ENCODE measurements at regions not wholly inside any gene's neighbourhood (a gene's known extent, or its start where the extent isn't known, plus 50 kb on each side); places are given as distances from the start of the nearest gene placed in this dataset.

DNA sequence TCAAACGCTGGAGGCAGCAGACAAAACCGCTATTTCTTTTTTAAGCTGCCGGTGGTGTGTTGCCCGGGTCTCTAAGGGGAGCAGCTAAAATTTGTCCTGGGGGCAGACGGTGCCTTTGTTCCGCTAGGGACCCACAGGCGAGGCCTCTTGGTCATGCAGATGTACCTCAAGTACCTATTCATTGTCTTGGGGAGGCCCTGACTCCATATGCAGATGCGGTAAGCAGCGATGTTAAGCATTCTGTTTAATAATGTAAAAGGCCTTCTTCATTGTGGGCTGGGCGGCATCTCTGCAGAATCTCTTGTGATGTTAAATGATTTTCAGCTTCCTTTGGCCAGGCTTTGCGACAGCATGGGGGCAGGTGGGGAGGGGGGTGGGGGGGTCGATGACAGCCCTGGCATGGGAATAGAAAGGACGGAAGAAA is 98.9 kb upstream of the PJA1 start:
- no peak for DNase-seq

DNA sequence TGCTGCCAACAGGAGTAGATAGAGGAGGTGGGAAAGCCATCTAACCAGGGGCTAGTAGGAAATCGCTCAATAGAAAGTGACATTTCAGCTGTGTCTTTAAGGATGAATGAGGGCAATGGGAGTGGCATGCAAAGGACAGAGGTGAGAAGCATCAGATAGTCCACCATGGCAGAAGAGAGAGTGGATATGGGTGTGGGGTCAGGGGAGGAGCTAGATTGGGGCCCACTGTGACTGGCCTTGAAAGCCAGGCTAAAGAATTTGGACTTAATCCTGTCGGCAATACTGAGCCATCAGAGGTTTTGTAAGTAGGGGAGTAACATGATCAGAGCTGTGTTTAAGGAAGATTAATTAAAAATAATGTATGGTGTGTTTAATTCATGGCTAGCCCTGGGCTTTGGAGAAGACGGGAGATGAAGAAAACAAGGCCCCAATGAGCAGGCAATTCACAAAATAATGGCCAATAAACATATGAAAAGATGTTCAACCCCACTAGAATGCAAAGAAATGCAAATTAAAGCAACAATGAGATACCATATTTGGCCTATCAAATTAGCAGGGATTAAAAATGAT is 98.1 kb upstream of the PJA1 start:
- DNase-seq, result no peak

DNA sequence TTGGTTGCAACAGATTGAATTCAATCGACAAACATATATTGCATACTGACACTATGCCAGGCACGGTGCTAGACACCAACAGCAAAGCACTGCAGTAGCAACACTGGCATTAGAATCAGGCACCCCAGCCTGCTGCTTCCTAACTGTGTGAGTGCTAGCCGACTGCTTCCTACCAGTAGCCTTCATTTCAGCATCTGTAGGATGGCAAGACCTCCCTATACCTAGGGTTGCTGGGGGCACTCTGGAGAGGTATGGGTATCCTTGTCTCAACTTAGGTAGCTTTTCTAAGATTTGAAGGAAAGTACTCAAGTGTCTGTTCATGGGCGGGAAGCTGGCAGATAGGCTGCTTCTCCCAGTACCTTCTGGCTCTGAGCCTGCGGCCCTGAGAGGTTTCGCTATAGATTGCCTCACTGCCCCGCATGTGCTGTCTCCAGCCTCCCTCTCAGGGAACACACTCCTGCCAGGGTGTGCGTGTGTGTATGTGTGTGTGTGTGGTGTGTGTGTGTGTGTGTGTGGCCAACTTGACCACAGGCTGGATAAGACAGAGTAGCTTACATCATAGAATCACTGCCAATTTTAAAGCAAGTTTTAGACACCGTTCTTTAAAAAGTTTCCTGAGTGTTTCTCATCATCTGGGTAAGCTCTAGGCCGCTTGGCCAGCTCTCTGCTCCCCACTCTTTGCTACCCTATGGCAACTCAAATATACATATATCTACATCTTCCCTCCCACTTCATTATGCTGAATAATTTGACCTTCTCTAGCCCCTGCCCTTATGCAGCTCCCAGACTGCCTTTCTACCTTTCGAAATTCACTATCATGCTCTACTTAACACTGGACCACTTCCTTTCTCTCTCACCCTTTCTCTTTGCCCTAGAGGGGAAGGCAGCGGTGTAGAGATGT is 97.0 kb upstream of the PJA1 start:
- DNase-seq, result no peak

DNA sequence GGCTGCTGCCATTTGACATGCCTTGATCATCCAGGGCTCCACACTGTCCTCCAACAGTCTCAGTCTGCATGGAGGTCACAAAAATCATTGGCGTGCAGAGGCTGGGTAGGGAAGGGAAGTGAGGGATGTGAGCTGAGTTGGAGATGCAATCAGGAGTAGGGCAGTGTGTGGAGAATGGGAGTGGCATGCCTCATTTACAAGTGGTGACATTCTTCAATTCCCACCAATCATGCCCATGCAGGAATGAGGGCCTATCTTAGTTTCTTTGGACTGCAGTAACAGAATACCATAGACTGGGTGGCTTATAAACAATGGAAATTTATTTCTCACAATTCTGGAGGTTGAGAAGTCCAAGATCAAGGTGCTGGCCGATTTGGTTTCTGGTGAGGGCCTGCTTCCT is 94.9 kb upstream of the PJA1 start:
- DNase-seq, result no peak

DNA sequence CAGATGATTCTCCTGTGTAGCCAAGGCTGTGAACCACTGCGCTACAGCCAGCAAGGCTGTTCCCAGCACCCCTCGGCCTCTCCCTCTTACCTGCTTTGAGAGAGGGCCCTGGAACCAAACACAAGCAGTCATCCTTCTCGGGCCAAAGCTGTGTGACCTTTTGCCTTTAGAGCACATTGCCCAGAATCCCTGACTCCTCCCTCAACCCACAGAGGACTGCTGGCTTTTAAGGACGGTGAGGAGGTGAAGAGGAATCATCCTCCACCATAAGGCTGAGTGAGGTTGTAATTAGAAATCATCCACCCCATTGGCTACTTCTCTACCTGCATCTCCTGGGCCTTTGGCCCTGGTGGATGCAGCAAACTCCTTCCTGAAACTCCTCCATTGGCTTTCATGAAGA is 93.6 kb upstream of the PJA1 start:
- no peak for DNase-seq

DNA sequence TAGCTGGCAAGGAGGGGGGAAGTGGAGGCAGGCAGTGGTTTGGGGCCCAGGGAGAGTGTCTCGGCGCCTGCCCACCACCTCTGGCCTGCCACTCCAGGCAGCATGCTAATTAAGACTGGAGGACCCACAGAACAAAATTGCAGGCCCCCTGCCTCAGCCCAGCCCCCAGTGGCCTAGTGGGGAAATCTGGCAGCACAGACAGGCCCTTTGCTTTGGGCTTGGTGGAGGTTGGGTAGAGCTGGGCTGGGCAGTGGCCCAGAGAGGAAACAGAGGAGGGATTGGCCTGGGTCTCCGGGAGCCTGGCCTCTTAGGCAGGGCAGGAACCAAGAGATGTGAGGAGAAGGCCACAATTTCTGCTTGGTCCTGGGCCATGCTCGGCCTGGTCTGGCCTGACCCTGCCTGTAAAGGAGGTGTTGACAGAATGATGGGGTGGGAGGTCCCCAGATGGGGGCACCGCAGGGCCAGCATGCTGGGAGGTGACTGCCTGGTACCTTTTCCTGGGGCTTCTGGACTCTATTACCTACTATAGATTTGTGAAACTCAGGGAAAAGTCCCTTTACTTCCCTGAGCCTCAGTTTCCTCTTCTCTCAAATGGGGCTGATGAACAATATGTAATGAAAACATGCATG is 92.4 kb upstream of the PJA1 start:
- no peak for DNase-seq

DNA sequence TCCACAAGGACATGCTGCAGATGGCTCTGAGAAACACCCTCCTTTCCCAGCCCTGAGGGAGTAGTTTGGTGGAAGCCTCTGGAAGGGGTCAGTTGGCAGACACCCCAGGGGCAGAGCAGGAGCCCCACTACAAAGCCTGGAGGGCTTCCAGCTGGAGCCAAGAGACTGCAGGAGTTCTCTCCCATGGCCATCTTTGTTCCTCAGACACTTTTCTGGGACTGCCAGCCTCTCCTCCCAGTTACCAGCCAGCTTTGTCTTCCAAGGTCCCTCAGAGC is 91.0 kb upstream of the PJA1 start:
- no peak for DNase-seq

DNA sequence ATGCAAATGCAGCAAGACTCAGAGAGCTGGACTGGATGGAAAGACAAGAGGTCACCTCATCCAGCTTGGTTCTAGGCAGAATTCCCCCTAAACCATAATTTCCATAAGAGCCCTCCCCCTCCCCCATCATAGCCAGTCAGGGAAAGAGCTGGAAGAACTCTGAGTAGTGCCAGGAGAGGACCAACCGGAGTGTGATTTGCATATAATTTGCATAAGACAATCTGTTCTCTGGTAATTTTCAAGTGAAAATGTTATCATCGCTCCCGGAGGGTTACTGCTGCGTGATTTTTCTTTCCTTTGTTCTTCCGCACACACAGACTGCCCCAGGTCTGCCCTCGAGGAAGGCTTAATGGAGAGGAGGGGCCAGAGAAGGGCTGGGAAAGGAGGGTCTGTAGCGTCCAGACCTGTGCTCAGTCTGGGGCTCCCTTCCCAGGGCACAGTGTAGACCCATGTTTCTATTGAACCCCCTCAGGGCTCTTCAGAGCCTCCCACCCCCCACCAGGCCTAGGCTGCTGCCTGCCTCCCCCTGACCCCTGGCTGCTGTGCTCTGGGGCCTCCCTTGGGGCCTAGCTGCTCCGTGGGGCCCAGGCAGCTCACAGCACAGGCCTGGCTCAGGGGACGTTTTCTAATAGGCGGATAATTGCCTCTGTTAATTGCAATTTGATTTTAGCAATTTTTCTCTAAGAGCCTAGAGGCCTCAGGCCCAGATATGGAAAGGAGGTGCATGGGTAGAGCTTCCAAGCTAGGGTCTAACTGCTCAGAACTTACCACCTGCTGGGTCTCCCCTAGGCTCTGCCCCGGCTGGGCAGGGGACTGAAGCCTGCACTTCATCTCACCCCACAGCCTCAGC is 90.4 kb upstream of the PJA1 start:
- no peak for DNase-seq

DNA sequence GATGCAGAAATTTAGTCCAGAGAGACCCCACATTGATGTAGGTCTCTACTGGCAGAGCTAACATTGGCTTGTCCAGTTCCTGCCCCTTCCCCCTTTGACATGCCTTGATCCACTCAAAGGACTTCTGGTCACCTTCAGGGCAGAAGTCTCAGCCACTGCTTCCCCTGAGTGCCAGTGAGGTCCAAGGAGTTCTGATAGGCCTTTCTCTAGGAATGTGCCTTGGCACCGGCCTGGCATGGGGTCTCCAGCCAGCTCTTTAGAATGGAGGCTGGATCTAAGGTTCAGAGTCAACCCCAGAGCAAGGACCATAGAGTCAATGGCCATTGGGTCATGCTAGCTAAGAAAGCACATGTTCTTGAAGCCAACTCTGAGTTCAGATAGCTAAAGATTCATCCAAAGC is 88.6 kb upstream of the PJA1 start:
- no peak for DNase-seq

DNA sequence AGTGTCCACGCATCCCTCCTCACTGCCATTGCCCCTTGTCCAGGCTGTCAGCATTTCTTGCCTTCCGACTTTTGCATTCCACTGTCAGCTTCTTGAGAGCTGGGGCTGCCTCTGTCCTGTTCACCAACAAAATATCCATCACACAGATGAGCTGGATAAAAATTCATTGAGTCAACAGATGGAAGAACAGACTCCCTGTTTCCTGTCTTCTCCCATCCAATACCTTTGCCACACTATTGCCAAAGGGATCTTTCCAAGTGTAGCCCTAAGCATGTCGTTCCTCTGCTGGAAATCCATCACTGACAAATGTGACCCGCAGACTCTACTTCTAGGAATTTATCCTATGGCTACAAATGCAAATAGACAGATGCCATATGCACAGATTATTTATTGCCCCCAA is 78.0 kb upstream of the PJA1 start:
- DNase-seq, result no peak

DNA sequence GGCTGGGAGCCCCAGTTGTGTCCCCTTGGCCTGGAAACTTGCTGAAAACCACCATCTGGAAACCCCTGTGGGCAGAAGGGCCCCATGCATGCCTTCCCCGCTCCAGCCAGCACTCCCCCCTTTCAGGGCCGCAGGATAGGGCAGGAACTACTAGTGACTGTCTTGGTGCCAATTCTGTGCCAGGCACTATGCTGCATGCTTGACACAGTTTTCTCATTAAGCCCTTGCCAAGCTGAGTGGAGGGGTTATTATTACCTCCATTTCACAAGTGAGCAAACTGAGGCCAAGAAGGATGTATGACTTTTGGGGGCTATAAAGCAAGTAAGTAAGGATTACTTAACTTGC is 73.6 kb upstream of the PJA1 start:
- no peak for DNase-seq

DNA sequence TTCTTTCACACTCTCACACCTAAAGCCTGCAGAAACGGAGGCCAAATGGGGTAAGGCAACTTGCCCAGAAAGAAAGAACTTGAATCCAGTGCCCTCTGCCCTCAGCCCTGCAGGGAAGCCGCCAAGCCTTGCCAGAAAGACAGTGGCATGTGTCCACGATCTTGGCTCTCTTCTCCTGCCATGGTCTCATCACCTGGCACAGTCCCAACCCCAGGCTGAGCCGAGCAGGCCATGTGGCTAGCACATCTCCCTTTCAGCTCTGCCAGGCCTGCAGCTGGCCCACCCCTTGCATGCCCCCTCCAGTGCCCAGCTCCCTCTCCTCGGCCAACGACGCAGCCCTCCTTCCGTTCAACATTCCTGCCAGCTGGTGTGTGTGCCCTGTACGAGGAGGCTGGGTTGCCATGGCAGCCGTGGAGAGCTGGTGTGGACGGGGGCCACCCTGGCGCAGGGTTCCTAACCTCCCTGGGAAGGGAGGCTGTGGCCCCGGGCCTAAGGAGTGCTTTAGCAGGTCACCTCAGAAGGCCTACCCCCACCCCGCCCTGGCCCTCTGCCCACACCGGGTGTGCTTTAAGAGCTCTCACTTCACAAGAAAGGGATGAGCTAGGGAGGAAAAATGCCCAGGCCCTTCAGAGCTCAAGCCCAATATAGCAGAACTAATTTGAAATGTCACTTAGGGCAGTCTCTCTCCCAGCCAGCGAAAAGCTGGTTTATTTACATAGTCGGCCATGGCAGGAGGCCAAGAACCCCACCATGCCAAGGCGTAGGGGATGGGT is 73.0 kb upstream of the PJA1 start:
- DNase-seq, result no peak

DNA sequence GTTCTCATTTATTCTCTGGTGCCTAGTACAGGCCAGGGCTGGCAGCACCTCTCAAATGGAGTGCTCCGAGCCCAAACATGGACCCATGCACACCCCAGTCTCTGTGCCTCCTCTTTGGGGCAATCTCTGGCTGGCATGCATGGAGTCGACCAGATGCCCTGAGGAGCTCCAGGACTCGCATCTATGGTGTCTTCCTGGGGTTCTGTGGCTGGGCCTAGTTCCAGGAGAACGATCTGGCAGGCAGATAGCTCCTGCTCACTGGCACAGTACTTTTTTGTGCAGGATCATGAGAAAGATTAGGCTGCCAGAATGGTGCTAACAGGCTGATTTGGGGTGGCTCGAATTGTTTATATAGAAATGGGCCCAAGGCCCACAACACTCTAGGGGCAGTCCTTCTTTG is 72.0 kb upstream of the PJA1 start:
- no peak for DNase-seq

DNA sequence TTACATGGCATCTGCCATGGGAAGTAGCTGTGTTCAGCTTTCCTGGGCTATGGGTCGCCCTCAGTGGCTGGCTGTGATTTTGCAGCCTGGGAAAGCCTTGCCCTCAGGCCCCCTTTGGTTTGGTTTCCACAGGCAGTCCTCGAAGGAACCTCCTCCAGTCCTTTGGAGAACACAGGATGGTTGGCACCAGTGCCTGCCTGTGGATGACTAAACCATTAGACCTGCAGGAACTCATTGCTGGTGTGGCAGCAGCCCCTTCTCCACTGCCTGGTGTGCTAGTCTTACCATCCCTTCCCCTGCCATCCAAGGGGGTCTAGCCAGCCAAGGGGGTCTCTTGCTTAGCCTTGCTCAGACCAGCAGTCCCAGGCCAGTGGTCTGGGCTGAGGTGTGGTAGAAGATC is 71.4 kb upstream of the PJA1 start:
- DNase-seq, result no peak

DNA sequence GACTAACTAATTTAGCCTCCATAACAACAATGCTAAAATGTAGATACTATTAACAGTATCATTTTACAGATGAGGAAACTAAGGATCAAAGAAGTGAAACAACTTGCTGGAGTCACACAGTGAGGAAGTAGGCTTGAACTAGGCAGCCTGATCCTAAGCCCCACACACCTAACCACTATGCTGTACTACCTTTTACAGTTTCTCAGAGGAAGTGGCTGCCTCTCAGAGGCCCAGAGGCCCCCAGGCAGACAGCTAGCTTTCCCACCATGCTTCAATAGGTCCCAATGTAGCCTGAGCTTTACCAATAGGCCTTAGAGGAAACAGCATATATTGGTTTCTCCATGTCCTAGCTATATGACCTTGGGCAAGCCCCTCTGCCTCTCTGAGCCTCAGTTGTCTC is 69.4 kb upstream of the PJA1 start:
- no peak for DNase-seq

DNA sequence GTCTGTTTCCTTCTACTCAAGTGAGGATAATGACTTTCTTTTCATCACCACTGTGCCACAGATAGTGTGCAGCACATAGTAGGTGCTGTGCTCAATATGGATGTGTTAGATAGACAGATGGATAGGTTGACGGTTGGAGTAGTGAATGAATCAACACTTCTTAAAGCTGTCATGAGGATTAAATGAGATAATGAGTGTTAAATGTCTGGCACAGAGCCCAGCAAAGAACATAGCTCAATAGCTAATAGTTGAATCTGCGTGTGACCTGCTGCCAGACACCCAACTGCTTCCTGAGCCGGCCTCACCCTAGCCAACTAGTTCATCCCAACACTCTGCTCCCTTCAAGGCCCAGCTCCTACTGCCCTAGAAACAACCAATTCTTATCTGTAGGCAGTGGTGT is 67.7 kb upstream of the PJA1 start:
- no peak for DNase-seq

DNA sequence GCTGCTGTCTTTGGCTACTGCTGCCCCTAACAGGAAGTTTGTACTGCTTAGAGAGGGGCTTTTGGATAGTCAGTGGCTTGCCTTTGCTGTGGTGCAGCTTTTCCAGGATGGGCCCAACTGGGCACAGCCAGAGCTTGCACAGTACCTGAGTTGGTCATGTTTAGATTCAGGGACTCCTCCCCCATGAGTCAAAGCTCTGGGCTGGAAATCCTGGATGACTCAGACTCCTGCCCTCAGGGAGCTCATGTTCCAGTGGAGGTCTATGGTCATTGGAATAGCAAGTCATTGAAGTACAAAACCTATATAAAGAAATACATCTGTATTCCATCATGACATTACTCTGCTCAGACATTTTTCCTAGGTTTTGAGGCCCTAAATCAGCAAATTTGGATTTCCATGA is 66.7 kb upstream of the PJA1 start:
- no peak for DNase-seq

DNA sequence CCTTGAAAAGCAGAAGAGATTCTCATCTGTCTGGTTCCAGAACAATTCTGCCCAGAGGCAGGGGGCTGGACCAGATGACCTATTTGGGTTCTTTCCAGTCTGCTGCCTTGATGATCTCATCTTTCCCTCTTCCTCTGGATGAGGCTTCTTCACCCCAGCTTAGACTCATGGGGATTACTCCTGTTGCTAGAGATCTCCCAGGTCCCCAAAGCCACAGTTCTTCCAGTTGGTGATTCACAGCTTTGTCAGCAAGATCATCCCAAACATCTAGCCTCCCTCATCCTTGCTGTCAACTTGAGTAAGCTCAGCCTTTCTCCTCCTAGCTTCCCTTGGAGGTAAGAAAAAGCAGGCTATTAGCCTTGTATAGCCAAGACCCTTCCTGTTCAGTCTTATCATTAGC is 64.2 kb upstream of the PJA1 start:
- DNase-seq, result no peak

DNA sequence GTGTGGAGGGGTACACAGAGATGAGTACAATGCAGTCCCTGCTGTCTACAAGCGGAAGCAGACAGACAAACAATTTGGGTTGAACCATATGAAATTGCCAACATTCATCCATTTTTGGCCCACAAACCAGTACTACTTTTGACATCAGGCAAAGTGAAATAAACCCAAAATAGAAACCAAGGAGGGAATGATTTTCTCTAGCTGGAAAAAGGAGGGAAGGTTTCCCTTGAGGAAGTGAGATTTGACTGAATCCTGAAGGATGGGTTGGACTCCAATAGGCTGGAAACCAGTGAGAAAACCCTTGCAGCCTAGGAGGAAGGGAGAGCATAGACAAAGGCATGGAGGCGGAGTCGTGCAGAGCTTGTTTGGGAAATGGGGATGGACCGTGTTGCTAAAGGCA is 63.5 kb upstream of the PJA1 start:
- no peak for DNase-seq

DNA sequence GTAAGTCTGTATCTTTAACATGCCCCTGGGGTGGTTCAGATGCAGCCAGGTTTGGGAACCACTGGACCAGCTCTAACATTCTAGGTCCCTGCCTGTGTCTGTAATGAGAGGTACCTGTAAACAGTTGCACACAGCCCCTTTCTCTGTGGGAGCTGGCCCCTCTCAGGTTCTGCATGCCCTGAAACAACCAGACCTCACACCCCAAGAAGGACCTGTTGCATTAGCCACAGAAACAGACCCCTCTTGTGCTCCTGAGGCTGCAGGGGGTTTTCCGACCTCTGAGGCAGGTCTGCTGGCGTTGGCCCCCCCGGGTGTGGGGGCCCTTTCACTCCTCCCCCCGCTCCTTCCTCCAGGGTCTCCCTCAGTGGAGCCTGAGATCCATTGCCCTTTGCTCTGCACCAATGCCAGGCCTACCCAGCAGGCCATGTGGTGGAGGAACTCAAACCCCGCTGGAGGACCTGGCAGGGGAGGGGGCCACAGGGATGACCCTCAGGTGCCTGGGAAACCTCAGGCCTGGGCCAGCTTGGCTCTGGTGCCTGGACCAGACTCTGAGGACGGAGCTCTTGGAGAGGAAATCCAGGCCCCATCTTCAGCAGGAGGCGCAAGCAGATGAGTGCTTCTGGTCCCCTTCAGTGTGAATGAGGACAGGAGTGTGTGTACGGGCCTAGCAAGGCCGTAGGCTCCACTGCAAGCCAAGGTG is 61.4 kb upstream of the PJA1 start:
- DNase-seq, result no peak

DNA sequence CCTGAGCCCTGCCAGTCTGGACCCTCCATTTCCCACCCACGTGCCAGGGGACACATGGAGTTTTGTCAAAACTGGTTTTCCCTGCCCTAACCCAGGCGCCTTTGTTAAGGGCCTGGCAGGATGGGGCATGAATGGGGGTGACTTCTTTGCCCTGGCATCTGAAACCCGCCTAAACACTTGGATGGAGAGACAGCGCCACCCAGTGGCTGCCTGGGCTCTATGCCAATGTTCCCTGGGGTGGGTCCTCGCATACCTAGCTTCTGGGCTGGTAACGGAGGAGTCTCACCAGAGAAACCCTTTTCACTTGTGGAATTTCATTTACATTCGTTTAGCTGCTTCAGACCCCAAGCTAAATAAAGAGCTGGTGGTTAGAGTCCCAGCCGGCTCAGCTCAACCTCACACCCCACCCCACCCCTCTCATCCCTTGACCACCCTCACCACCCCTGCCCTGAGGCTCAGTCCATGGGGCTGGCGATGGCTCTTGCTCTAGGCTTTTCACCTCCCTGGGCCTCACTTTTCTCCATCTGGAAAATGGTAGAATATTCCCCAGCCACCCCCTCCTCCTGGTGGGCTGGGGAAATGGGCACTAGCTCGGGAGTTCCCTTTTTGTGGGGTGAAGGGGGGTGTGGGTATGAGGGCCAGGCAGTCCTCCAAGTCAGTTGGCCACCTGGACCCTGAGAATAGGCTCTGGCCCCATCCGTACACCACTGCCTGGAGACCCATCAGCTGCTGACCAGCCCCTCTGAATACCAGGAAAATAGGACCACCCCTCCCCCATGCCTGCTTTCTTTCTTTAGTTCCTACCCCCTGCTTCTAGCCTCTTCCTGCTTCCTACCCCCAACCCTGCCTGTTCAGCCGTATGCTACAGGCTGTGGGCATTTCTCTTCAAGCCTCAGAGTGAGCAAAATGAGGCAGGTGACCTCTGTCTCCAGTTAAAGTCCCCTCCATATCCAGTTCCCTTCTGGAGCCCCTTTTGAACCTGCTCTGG is 57.1 kb upstream of the PJA1 start:
- DNase-seq, result peak; percentile 77
